HL-60 (cell line): ENCODE measurements at regions not wholly inside any gene's neighbourhood (a gene's known extent, or its start where the extent isn't known, plus 50 kb on each side); places are given as distances from the start of the nearest gene placed in this dataset.

Source experiments
- DNase-seq, 2 experiments: peaks; one replicate each; pipeline ENCODE4 v3.0.0-alpha.2; 2010 to 2020; ENCODE audit warnings: low read depth in 1 of 2, low spot score in 1 of 2
- H3K27ac ChIP-seq: fragments of 250-450 bp; sonication (Bioruptor Pico); replicated peaks from 2 replicates; pipeline ENCODE4 v1.5.1; 2020; ENCODE audit warnings: mild to moderate bottlenecking, moderate library complexity
- H3K27me3 ChIP-seq: fragments of 250-450 bp; sonication (Bioruptor Pico); 2 replicates; pipeline ENCODE4 v1.5.1; 2021; ENCODE audit warnings: mild to moderate bottlenecking, moderate library complexity; ENCODE audit not compliant: insufficient read depth, poor library complexity, severe bottlenecking
- H3K4me3 ChIP-seq: replicated peaks from 2 replicates; pipeline ENCODE4 v1.5.1; 2011; ENCODE audit warnings: mild to moderate bottlenecking, control low read depth, low read length; ENCODE audit not compliant: insufficient read depth
- GABPA ChIP-seq: IDR thresholded peaks from 2 replicates; pipeline ENCODE4 v1.6.1; 2012; ENCODE audit warnings: low read depth
- POLR2AphosphoS5 ChIP-seq: IDR thresholded peaks from 2 replicates; pipeline ENCODE4 v1.6.1; 2012; ENCODE audit warnings: low read depth
- REST ChIP-seq: IDR thresholded peaks from 2 replicates; pipeline ENCODE4 v1.6.1; 2012; ENCODE audit warnings: low read depth; ENCODE audit not compliant: insufficient replicate concordance
- SPI1 ChIP-seq: IDR thresholded peaks from 2 replicates; pipeline ENCODE4 v1.6.1; 2012; ENCODE audit warnings: low read depth, mild to moderate bottlenecking, borderline replicate concordance
- TF ChIP-seq, protein P1 (sequence below): IDR thresholded peaks from one replicate; pipeline ENCODE4 v1.5.1; 2011; ENCODE audit warnings: low read length, control low read depth, inconsistent platforms; ENCODE audit not compliant: insufficient read depth

GRCh38 chr16:13634959-13635358 is 285.0 kb upstream of the ERCC4 start:
- H3K4me3 ChIP-seq: no peak overlapping the region
- TF ChIP-seq POLR2AphosphoS5 (no peak), SPI1 (no peak), GABPA (no peak), REST (no peak)
- TF ChIP-seq, protein P1, sequence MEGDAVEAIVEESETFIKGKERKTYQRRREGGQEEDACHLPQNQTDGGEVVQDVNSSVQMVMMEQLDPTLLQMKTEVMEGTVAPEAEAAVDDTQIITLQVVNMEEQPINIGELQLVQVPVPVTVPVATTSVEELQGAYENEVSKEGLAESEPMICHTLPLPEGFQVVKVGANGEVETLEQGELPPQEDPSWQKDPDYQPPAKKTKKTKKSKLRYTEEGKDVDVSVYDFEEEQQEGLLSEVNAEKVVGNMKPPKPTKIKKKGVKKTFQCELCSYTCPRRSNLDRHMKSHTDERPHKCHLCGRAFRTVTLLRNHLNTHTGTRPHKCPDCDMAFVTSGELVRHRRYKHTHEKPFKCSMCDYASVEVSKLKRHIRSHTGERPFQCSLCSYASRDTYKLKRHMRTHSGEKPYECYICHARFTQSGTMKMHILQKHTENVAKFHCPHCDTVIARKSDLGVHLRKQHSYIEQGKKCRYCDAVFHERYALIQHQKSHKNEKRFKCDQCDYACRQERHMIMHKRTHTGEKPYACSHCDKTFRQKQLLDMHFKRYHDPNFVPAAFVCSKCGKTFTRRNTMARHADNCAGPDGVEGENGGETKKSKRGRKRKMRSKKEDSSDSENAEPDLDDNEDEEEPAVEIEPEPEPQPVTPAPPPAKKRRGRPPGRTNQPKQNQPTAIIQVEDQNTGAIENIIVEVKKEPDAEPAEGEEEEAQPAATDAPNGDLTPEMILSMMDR: no peak
- no peak overlapping the region for H3K27ac ChIP-seq
- no peak for DNase-seq
- no peaks in the 10 kb centered on the region for H3K27me3 ChIP-seq

- Histone ChIP-seq H3K27ac (no peak overlapping the region), H3K27me3 (no peaks in the 10 kb centered on the region), H3K4me3 (no peak overlapping the region)
- DNase-seq: no peak
- TF ChIP-seq GABPA: no peak
- no peak for TF ChIP-seq REST
- no peak for TF ChIP-seq POLR2AphosphoS5
- no peak for TF ChIP-seq SPI1
- TF ChIP-seq, protein P1: no peak
These were observed 281.7 kb upstream of the ERCC4 start for GRCh38 chr16:13638218-13638617.

DNA sequence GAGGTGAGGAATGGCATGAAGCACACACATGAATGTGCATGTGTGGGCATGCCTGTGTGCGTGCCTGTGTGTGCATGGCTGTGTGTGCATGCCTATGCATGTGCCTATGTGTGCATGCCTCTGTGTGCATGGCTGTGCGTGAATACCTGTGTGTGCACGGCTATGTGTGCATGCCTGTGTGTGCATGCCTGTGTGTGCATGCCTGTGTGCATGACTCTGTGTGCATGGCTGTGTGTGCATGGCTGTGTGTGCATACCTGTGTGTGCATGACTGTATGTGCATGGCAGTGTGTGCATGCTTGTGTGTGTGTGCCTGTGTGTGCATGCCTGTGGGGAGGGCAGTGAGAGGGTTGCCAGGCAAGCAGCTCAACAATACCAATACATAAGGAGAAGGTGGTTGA is 276.5 kb upstream of the ERCC4 start:
- Histone ChIP-seq H3K27ac (no peak overlapping the region), H3K4me3 (no peak overlapping the region), H3K27me3 (no peaks in the 10 kb centered on the region)
- no peak for TF ChIP-seq SPI1
- TF ChIP-seq, protein P1: no peak
- TF ChIP-seq REST: no peak
- no peak for TF ChIP-seq GABPA
- DNase-seq: no peak
